Thyroid gland (tissue), 4 donors: ENCODE measurements at regions not wholly inside any gene's neighbourhood (a gene's known extent, or its start where the extent isn't known, plus 50 kb on each side); places are given as distances from the start of the nearest gene placed in this dataset.

Source experiments
- CTCF ChIP-seq, 6 experiments: fragments of 200-600 bp in 3 of 6; fragments of 450-650 bp in 3 of 6; sonication (generic) in 3 of 6; IDR thresholded peaks; one replicate each; pipeline ENCODE4 v1.5.1; 2016 to 2019; ENCODE audit warnings: antibody characterized with exemption in 6 of 6, mild to moderate bottlenecking in 2 of 6, inconsistent platforms in 1 of 6, moderate library complexity in 1 of 6
- POLR2A ChIP-seq, 2 donors: fragments of 450-650 bp; IDR thresholded peaks; one replicate each; pipeline ENCODE4 v1.6.1; 2017; ENCODE audit warnings: antibody characterized with exemption in 2 of 2, mild to moderate bottlenecking in 2 of 2, moderate library complexity in 1 of 2

GRCh38 chr1:177729646-177730045 is 240.2 kb downstream of the SEC16B start:
- TF ChIP-seq CTCF (IDR thresholded peaks at IDR 0.05): no peak
- TF ChIP-seq POLR2A (IDR thresholded peaks at IDR 0.05): no peak
